DMS53 (cell line): ENCODE measurements at regions not wholly inside any gene's neighbourhood (a gene's known extent, or its start where the extent isn't known, plus 50 kb on each side); places are given as distances from the start of the nearest gene placed in this dataset.
A peak's percentile ranks its signal among the peaks of the same experiment; 100 is the strongest.

Experiments used
- DNase-seq: peaks from one replicate; lab custom pipeline; 2025; lab: John Stamatoyannopoulos, UW

- no peak for DNase-seq
Observed at GRCh38 chr13:39159846-39160370, 121.7 kb downstream of the NHLRC3 start.

- DNase-seq, result no peak
Observed at GRCh38 chr13:39167018-39167417, 128.8 kb downstream of the NHLRC3 start.

GRCh38 chr13:39170711-39171110, 132.5 kb downstream of the NHLRC3 start:
- DNase-seq, result no peak

GRCh38 chr13:39185326-39185725, 147.1 kb downstream of the NHLRC3 start:
- no peak for DNase-seq

GRCh38 chr13:39186205-39186875, 148.1 kb downstream of the NHLRC3 start:
- no peak for DNase-seq

- no peak for DNase-seq
Observed at GRCh38 chr13:39189778-39190177, 151.5 kb downstream of the NHLRC3 start.

GRCh38 chr13:39196965-39197646, 158.8 kb downstream of the NHLRC3 start:
- DNase-seq, result peak; percentile 51

GRCh38 chr13:39197647-39198007, 159.4 kb downstream of the NHLRC3 start:
- DNase-seq, result peak; percentile 38

- DNase-seq, result no peak
Observed at GRCh38 chr13:39200249-39200910, 162.1 kb downstream of the NHLRC3 start.

GRCh38 chr13:39201180-39201579, 162.9 kb downstream of the NHLRC3 start:
- no peak for DNase-seq

- no peak for DNase-seq
Observed at GRCh38 chr13:39202746-39203145, 164.5 kb downstream of the NHLRC3 start.

GRCh38 chr13:39208636-39209035, 170.4 kb downstream of the NHLRC3 start:
- no peak for DNase-seq

GRCh38 chr13:39209731-39210531, 171.7 kb downstream of the NHLRC3 start:
- no peak for DNase-seq

GRCh38 chr13:39210961-39211534, 172.8 kb downstream of the NHLRC3 start:
- no peak for DNase-seq

- DNase-seq, result no peak
Observed at GRCh38 chr13:39215971-39216370, 177.7 kb downstream of the NHLRC3 start.

GRCh38 chr13:39217471-39217870, 179.2 kb downstream of the NHLRC3 start:
- no peak for DNase-seq

GRCh38 chr13:39224671-39225240, 186.5 kb downstream of the NHLRC3 start:
- peak; percentile 60 for DNase-seq

GRCh38 chr13:39225860-39226259, 187.6 kb downstream of the NHLRC3 start:
- no peak for DNase-seq

GRCh38 chr13:39226359-39226758, 188.1 kb downstream of the NHLRC3 start:
- no peak for DNase-seq

- DNase-seq, result no peak
Observed at GRCh38 chr13:39232401-39232980, 194.2 kb downstream of the NHLRC3 start.

GRCh38 chr13:39232999-39233398, 194.7 kb downstream of the NHLRC3 start:
- DNase-seq, result no peak
